HepG2 (cell line): ENCODE measurements at regions not wholly inside any gene's neighbourhood (a gene's known extent, or its start where the extent isn't known, plus 50 kb on each side); places are given as distances from the start of the nearest gene placed in this dataset.

Experiments
- CBFB ChIP-seq: sonication (generic); formaldehyde crosslinking; IDR thresholded peaks from 2 replicates; pipeline ENCODE4 v1.4.0; 2020; ENCODE audit warnings: missing genetic modification reagents
- CHCHD3 ChIP-seq: sonication (generic); formaldehyde crosslinking; IDR thresholded peaks from 2 replicates; pipeline ENCODE4 v1.8.0; 2022; ENCODE audit warnings: mild to moderate bottlenecking, missing genetic modification reagents, moderate library complexity
- FOXP1 ChIP-seq, 2 experiments: fragments of 450-650 bp in 1 of 2; IDR thresholded peaks; 2 replicates each; pipeline ENCODE4 v1.6.1; 2017 to 2018; ENCODE audit warnings: antibody characterized with exemption in 1 of 2
- RBM39 ChIP-seq: fragments of 200-400 bp; formaldehyde crosslinking; IDR thresholded peaks from one replicate; pipeline ENCODE4 v1.6.1; 2018; ENCODE audit warnings: antibody characterized with exemption, mild to moderate bottlenecking, low read depth, low read length; ENCODE audit not compliant: poor library complexity, severe bottlenecking
- SMAD1 ChIP-seq: sonication (generic); formaldehyde crosslinking; IDR thresholded peaks from 2 replicates; pipeline ENCODE4 v1.4.0; 2020; ENCODE audit warnings: missing genetic modification reagents, low read depth, mild to moderate bottlenecking, borderline replicate concordance
- SRF ChIP-seq: IDR thresholded peaks from 2 replicates; pipeline ENCODE4 v1.6.1; 2011; ENCODE audit warnings: mild to moderate bottlenecking, low read depth, low read length, moderate library complexity
- TAF1 ChIP-seq: sonication (generic); formaldehyde crosslinking; IDR thresholded peaks from 2 replicates; pipeline ENCODE4 v1.4.0; 2020; ENCODE audit warnings: missing genetic modification reagents
- ZNF788 ChIP-seq: sonication (generic); formaldehyde crosslinking; IDR thresholded peaks from 2 replicates; pipeline ENCODE4 v1.5.0; 2020; ENCODE audit warnings: mild to moderate bottlenecking, missing genetic modification reagents, borderline replicate concordance
- TF ChIP-seq, protein P1 (sequence below): sonication (generic); formaldehyde crosslinking; IDR thresholded peaks from 2 replicates; pipeline ENCODE4 v1.5.0; 2020; ENCODE audit warnings: mild to moderate bottlenecking, missing genetic modification reagents, moderate library complexity
- TF ChIP-seq, protein P2 (sequence below): IDR thresholded peaks from 2 replicates; pipeline ENCODE4 v1.6.1; 2016; ENCODE audit warnings: missing compliant biosample characterization, missing genetic modification reagents, borderline replicate concordance
- TF ChIP-seq, protein P3 (sequence below): sonication (generic); formaldehyde crosslinking; IDR thresholded peaks from 2 replicates; pipeline ENCODE4 v1.4.0; 2020; ENCODE audit warnings: missing genetic modification reagents

DNA sequence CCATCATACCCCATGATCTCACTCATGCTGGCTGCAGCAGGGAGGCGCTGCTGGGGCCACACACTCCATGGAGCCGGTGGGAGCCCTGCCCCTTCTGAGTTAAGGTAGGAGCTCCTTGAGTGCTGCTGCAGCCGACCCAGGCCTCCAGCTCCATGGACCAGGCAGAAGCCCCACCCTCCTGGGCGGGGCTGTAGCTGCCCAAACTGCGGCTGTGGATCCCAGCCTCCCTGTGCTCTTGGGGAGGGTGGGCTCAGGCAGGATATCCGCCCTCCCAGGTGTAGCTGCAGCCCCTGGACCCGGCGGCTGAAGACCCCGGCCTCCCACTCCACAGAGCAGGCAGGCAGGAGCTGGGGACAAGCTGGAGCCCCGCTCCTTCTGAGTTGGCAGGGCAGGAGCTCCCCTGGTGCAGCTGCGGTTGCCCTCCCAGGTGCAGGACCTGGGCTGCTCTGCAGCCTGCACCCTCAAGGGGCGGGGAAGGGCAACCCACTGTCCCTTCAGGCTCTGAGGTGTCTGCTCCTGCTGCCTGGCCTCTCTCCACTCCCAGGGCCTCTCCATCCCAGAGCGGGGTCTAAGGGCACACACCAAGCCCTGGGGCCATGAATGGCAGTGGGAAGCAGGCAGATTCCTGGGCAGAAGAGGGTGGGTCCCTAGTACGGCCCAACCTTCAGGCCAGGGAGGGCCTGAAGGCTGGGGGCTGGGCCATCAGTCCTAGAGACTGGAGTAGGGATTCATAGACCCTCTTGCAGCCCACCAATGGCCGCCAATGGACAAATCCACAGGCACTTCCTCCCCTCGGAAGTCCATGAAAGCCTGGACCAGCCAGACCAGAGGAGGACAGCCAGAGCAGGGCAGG lies 466.1 kb downstream of the DTHD1 start:
- TF ChIP-seq, protein P1, sequence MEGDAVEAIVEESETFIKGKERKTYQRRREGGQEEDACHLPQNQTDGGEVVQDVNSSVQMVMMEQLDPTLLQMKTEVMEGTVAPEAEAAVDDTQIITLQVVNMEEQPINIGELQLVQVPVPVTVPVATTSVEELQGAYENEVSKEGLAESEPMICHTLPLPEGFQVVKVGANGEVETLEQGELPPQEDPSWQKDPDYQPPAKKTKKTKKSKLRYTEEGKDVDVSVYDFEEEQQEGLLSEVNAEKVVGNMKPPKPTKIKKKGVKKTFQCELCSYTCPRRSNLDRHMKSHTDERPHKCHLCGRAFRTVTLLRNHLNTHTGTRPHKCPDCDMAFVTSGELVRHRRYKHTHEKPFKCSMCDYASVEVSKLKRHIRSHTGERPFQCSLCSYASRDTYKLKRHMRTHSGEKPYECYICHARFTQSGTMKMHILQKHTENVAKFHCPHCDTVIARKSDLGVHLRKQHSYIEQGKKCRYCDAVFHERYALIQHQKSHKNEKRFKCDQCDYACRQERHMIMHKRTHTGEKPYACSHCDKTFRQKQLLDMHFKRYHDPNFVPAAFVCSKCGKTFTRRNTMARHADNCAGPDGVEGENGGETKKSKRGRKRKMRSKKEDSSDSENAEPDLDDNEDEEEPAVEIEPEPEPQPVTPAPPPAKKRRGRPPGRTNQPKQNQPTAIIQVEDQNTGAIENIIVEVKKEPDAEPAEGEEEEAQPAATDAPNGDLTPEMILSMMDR (CRISPR knock-in tag) = no peak
- TF ChIP-seq SRF (no peak), CHCHD3 (CRISPR knock-in tag) (no peak), TAF1 (CRISPR knock-in tag) (no peak), SMAD1 (no peak), CBFB (CRISPR knock-in tag) (no peak), RBM39 (no peak), ZNF788 (CRISPR knock-in tag) (no peak), FOXP1 (IDR thresholded peaks at IDR 0.05) (no peak), FOXP1 (CRISPR knock-in tag; IDR thresholded peaks at IDR 0.05) (no peak)
- TF ChIP-seq, protein P2, sequence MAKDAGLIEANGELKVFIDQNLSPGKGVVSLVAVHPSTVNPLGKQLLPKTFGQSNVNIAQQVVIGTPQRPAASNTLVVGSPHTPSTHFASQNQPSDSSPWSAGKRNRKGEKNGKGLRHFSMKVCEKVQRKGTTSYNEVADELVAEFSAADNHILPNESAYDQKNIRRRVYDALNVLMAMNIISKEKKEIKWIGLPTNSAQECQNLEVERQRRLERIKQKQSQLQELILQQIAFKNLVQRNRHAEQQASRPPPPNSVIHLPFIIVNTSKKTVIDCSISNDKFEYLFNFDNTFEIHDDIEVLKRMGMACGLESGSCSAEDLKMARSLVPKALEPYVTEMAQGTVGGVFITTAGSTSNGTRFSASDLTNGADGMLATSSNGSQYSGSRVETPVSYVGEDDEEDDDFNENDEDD (CRISPR knock-in tag) = no peak
- TF ChIP-seq, protein P3, sequence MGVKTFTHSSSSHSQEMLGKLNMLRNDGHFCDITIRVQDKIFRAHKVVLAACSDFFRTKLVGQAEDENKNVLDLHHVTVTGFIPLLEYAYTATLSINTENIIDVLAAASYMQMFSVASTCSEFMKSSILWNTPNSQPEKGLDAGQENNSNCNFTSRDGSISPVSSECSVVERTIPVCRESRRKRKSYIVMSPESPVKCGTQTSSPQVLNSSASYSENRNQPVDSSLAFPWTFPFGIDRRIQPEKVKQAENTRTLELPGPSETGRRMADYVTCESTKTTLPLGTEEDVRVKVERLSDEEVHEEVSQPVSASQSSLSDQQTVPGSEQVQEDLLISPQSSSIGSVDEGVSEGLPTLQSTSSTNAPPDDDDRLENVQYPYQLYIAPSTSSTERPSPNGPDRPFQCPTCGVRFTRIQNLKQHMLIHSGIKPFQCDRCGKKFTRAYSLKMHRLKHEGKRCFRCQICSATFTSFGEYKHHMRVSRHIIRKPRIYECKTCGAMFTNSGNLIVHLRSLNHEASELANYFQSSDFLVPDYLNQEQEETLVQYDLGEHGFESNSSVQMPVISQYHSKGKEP (CRISPR knock-in tag) = no peak
